ENCODE measurements at regions not wholly inside any gene's neighbourhood (a gene's known extent, or its start where the extent isn't known, plus 50 kb on each side); places are given as distances from the start of the nearest gene placed in this dataset.
"Not testable (repeated sequence)": the region's sequence is repeated elsewhere in the genome, so short reads cannot be mapped to it uniquely, and the experiment has no call there.

- peaks cover 0 to 2% of the 10 kb centered on the region in 2 donors for H3K27me3 ChIP-seq
- H3K36me3 ChIP-seq, result no peaks in the 10 kb centered on the region
- 73 to 76% methylated on average over 4 of the region's 4 CpGs for WGBS, 2 donors
- no peak for DNase-seq (ENCODE audit: low spot score in 2 of 2)
- peaks cover 0 to 17% (median 3%) of the 10 kb centered on the region in 4 donors for H3K9me3 ChIP-seq
- TF ChIP-seq CTCF (IDR thresholded peaks at IDR 0.05) (no peak), EP300 (IDR thresholded peaks at IDR 0.05) (no peak), POLR2A (IDR thresholded peaks at IDR 0.05) (no peak)
- H3K27ac ChIP-seq, result no peak overlapping the region
- H3K4me3 ChIP-seq, result no peak overlapping the region
- no peaks in the 10 kb centered on the region for H3K4me1 ChIP-seq
Measured at GRCh38 chr11:44387415-44387814, 77.5 kb upstream of the ALX4 start.

GRCh38 chr11:44387825-44388224 lies 77.9 kb upstream of the ALX4 start:
- 71 to 74% methylated on average over 3 of the region's 3 CpGs for WGBS, 2 donors
- H3K27me3 ChIP-seq, result peaks cover 0 to 2% of the 10 kb centered on the region in 2 donors
- no peak for TF ChIP-seq CTCF (IDR thresholded peaks at IDR 0.05)
- H3K4me3 ChIP-seq, result no peak overlapping the region
- H3K36me3 ChIP-seq, result no peaks in the 10 kb centered on the region
- DNase-seq (ENCODE audit: low spot score in 2 of 2), result no peak
- no peaks in the 10 kb centered on the region for H3K4me1 ChIP-seq
- H3K27ac ChIP-seq, result no peak overlapping the region
- H3K9me3 ChIP-seq, result peaks cover 0 to 17% (median 3%) of the 10 kb centered on the region in 4 donors

GRCh38 chr11:44388828-44389657 lies 79.1 kb upstream of the ALX4 start:
- H3K27ac ChIP-seq, result no peak overlapping the region
- no peak overlapping the region for H3K4me3 ChIP-seq
- H3K27me3 ChIP-seq, result peaks cover 0 to 2% of the 10 kb centered on the region in 2 donors
- WGBS, 2 donors, result 23 to 26% methylated on average over 10 of the region's 10 CpGs
- peaks cover 0 to 17% (median 3%) of the 10 kb centered on the region in 4 donors for H3K9me3 ChIP-seq
- no peak for DNase-seq (ENCODE audit: low spot score in 2 of 2)
- no peaks in the 10 kb centered on the region for H3K4me1 ChIP-seq
- TF ChIP-seq POLR2A (IDR thresholded peaks at IDR 0.05) (no peak), CTCF (IDR thresholded peaks at IDR 0.05) (no peak), EP300 (IDR thresholded peaks at IDR 0.05) (no peak)
- no peaks in the 10 kb centered on the region for H3K36me3 ChIP-seq

GRCh38 chr11:44389963-44390605 lies 80.1 kb upstream of the ALX4 start:
- H3K9me3 ChIP-seq, result peaks cover 0 to 25% (median 3%) of the 10 kb centered on the region in 4 donors
- H3K4me3 ChIP-seq, result no peak overlapping the region
- H3K4me1 ChIP-seq, result no peaks in the 10 kb centered on the region
- no peaks in the 10 kb centered on the region for H3K36me3 ChIP-seq
- no peak overlapping the region for H3K27ac ChIP-seq
- peaks cover 0 to 2% of the 10 kb centered on the region in 2 donors for H3K27me3 ChIP-seq
- WGBS, 2 donors, result 94 to 95% methylated on average over 3 of the region's 3 CpGs
- no peak for DNase-seq (ENCODE audit: low spot score in 2 of 2)
- TF ChIP-seq EP300 (IDR thresholded peaks at IDR 0.05) (no peak), CTCF (IDR thresholded peaks at IDR 0.05) (no peak), POLR2A (IDR thresholded peaks at IDR 0.05) (no peak)

GRCh38 chr11:44391004-44391403 lies 81.1 kb upstream of the ALX4 start:
- H3K27ac ChIP-seq; H3K4me1 ChIP-seq; DNase-seq (ENCODE audit: low spot score in 2 of 2); H3K4me3 ChIP-seq; H3K36me3 ChIP-seq; H3K27me3 ChIP-seq: not testable (repeated sequence)
- H3K9me3 ChIP-seq, result peaks cover 0 to 29% (median 3%) of the 10 kb centered on the region in 4 donors
- WGBS, 2 donors, result 85 to 93% methylated on average over 3 of the region's 3 CpGs

GRCh38 chr11:44396746-44397145 lies 86.8 kb upstream of the ALX4 start:
- H3K4me3 ChIP-seq; DNase-seq (ENCODE audit: low spot score in 2 of 2); H3K4me1 ChIP-seq; H3K36me3 ChIP-seq; H3K27me3 ChIP-seq; H3K27ac ChIP-seq: not testable (repeated sequence)
- 70 to 77% methylated on average over 10 of the region's 10 CpGs for WGBS, 2 donors
- H3K9me3 ChIP-seq, result peaks cover 0 to 15% (median 0%) of the 10 kb centered on the region in 4 donors

All from tibial nerve (tissue), 4 donors.